ENCODE measurements at regions not wholly inside any gene's neighbourhood (a gene's known extent, or its start where the extent isn't known, plus 50 kb on each side); places are given as distances from the start of the nearest gene placed in this dataset.

DNA sequence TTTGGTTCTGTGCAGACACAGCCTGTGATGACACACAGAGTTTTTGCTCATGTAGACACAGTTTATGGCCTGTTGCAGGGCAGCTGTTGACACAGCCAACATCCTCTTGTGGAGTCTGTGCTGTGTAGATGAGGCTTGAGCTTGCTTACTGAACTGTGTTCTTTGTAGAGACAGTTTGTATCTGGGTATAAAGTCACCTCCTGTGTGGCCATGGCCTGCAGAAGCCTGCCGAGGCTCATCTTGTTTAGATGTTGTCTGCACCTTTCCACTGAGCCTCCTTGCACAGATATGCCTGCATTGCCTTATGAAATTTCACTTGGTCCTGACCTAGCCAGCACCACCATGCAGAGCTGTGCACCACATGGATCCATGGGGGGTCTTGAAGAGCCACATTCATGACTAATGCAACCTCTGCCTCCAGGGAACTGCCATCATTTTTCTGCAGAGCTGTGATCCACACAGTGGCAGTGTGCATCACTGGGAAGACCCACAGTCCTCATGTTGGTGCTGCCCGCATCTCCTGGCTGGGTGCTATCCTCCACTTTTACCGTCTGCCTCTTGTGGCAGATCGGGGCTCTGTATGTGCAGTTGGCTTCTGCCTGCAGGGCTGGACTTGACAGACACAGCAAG is 198.0 kb upstream of the MAMLD1 start:
- TF ChIP-seq, protein P1, sequence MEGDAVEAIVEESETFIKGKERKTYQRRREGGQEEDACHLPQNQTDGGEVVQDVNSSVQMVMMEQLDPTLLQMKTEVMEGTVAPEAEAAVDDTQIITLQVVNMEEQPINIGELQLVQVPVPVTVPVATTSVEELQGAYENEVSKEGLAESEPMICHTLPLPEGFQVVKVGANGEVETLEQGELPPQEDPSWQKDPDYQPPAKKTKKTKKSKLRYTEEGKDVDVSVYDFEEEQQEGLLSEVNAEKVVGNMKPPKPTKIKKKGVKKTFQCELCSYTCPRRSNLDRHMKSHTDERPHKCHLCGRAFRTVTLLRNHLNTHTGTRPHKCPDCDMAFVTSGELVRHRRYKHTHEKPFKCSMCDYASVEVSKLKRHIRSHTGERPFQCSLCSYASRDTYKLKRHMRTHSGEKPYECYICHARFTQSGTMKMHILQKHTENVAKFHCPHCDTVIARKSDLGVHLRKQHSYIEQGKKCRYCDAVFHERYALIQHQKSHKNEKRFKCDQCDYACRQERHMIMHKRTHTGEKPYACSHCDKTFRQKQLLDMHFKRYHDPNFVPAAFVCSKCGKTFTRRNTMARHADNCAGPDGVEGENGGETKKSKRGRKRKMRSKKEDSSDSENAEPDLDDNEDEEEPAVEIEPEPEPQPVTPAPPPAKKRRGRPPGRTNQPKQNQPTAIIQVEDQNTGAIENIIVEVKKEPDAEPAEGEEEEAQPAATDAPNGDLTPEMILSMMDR (IDR thresholded peaks at IDR 0.05 in 8 of 11, conservative IDR thresholded peaks at IDR 0.05 in 3 of 11), result no peak
- TF ChIP-seq POLR2A (IDR thresholded peaks at IDR 0.05), result no peak
- TF ChIP-seq POLR2AphosphoS5 (IDR thresholded peaks at IDR 0.05), result no peak

Measured in spleen (tissue), 7 donors.